ENCODE measurements at regions not wholly inside any gene's neighbourhood (a gene's known extent, or its start where the extent isn't known, plus 50 kb on each side); places are given as distances from the start of the nearest gene placed in this dataset.

DNA sequence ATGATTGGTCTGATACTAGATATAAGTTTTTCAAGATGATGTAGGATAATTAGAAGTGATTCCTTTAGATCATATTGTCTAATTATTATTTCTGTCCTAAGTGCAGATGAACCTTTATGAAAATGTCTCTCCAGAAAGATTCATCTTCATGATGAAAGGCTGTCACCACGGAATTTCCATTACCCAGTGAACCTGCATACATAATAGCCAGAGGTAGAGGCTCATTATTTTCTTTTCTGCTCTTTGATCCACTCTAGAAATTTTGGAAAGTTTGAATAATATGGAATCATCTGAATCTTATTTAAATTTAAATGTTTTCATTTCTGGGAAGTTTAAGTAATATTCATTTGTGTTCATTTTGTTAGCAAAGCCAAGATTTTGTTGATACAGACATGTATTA lies 137.1 kb upstream of the ATP2B1 start:
- Histone ChIP-seq H3K9me3 (ENCODE audit: control insufficient read depth, low read length) (no peaks in the 10 kb centered on the region), H3K36me3 (ENCODE audit: control insufficient read depth, insufficient read depth, low read length) (no peaks in the 10 kb centered on the region), H3K4me3 (ENCODE audit: insufficient read depth, low read depth, low read length) (no peak overlapping the region), H3K27me3 (ENCODE audit: control insufficient read depth, insufficient read depth, low read length, poor library complexity, severe bottlenecking) (no peaks in the 10 kb centered on the region), H3K27ac (ENCODE audit: insufficient read depth, low read depth, low read length, poor library complexity, severe bottlenecking) (no peak overlapping the region), H3K4me1 (ENCODE audit: control insufficient read depth, insufficient read depth, low read length) (no peaks in the 10 kb centered on the region)
- WGBS, 2 experiments, result 85 to 100% methylated on average over 1 of the region's 1 CpG

GRCh38 chr12:89845366-89845765 lies 136.7 kb upstream of the ATP2B1 start:
- 94 to 95% methylated on average over 3 of the region's 3 CpGs for WGBS, 2 experiments
- no peaks in the 10 kb centered on the region for H3K36me3 ChIP-seq (ENCODE audit: control insufficient read depth, insufficient read depth, low read length)
- H3K9me3 ChIP-seq (ENCODE audit: control insufficient read depth, low read length), result no peaks in the 10 kb centered on the region
- no peak overlapping the region for H3K4me3 ChIP-seq (ENCODE audit: insufficient read depth, low read depth, low read length)
- H3K27me3 ChIP-seq (ENCODE audit: control insufficient read depth, insufficient read depth, low read length, poor library complexity, severe bottlenecking), result no peaks in the 10 kb centered on the region
- H3K4me1 ChIP-seq (ENCODE audit: control insufficient read depth, insufficient read depth, low read length), result no peaks in the 10 kb centered on the region
- no peak overlapping the region for H3K27ac ChIP-seq (ENCODE audit: insufficient read depth, low read depth, low read length, poor library complexity, severe bottlenecking)

DNA sequence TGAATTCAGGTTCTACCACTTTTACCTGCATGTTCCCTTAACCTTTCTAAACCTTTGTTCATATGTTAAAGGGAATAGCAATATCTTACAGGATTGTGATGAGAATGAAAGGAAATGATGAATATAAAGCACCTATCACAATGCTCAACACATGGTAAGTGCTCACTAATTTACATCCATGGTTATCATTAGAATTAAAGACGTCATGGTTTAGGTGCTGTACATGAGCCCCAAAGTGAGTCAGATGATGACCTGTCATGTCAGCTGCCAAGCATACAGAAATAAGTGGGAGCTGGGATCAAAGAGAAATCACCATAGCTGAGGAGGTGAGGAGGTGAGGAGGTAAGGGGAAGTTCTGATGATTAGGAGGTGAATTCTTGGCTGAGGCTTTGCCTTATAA lies 135.9 kb upstream of the ATP2B1 start:
- Histone ChIP-seq H3K4me1 (ENCODE audit: control insufficient read depth, insufficient read depth, low read length) (no peaks in the 10 kb centered on the region), H3K4me3 (ENCODE audit: insufficient read depth, low read depth, low read length) (no peak overlapping the region), H3K27ac (ENCODE audit: insufficient read depth, low read depth, low read length, poor library complexity, severe bottlenecking) (no peak overlapping the region), H3K36me3 (ENCODE audit: control insufficient read depth, insufficient read depth, low read length) (no peaks in the 10 kb centered on the region), H3K9me3 (ENCODE audit: control insufficient read depth, low read length) (no peaks in the 10 kb centered on the region), H3K27me3 (ENCODE audit: control insufficient read depth, insufficient read depth, low read length, poor library complexity, severe bottlenecking) (no peaks in the 10 kb centered on the region)
- 89 to 92% methylated on average over 1 of the region's 1 CpG for WGBS, 2 experiments

DNA sequence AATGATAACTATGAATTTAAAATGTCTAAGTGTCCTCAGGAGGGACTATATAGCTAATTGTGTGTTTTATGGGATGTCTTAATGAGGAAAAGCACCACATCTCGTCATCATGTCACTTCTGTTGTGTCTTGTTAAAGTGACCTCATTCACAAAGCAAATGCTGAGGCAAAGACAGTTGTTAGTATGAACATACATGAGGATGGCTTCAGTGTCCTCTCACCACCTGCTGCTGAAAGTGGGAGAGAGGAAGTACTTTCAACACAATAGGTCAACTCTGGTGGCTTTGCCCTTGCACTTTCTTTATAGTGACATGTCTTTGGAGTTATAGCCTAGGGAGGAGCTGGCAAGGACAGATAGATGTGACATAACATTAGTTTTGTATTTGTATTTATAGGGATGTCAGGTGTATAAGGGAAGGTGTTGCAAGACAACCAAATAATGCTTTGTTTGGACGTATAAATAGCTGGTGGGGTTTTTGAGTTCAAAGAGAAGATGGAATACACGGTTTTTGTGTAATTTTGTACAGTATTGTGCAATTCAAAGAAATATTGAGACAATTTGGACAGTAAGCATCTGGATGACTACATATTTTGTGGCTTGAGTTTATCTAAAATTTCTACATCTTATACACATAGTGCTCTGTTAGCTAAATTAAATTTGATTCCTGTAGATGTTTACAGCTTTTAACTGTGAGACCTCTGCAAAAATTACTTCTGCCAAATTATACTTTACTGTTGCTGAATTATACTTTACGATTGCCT lies 131.7 kb upstream of the ATP2B1 start:
- 93 to 96% methylated on average over 3 to 4 of the region's 4 CpGs for WGBS, 2 experiments
- H3K27me3 ChIP-seq (ENCODE audit: control insufficient read depth, insufficient read depth, low read length, poor library complexity, severe bottlenecking), result no peaks in the 10 kb centered on the region

DNA sequence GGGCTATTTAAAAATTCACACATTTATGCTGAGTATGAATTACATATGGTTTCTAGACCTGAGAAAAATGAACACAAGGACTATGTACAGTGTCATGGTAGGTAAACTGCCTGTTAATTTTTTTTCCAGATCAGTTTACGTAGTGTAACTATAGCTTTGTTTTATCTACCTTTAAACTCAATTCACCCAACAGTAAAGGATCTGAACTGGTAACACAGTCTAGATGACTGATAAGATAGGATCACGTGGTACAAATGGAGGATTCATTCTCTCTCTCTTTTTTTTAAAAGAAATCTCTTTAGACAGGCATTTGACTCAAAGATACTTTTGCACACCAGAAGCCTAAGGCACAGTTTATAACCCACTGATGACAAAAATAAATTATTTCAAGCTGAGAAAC lies 130.8 kb upstream of the ATP2B1 start:
- WGBS, 2 experiments, result 91 to 97% methylated on average over 1 to 2 of the region's 2 CpGs
- H3K27me3 ChIP-seq (ENCODE audit: control insufficient read depth, insufficient read depth, low read length, poor library complexity, severe bottlenecking), result no peaks in the 10 kb centered on the region
- no peak overlapping the region for H3K27ac ChIP-seq (ENCODE audit: insufficient read depth, low read depth, low read length, poor library complexity, severe bottlenecking)
- H3K4me1 ChIP-seq (ENCODE audit: control insufficient read depth, insufficient read depth, low read length), result peaks cover 5% of the 10 kb centered on the region
- no peaks in the 10 kb centered on the region for H3K9me3 ChIP-seq (ENCODE audit: control insufficient read depth, low read length)
- no peak overlapping the region for H3K4me3 ChIP-seq (ENCODE audit: insufficient read depth, low read depth, low read length)
- no peaks in the 10 kb centered on the region for H3K36me3 ChIP-seq (ENCODE audit: control insufficient read depth, insufficient read depth, low read length)

More for the DNA sequence above, 131.7 kb upstream of the ATP2B1 start:
- no peak overlapping the region for H3K4me3 ChIP-seq (ENCODE audit: insufficient read depth, low read depth, low read length)
- H3K4me1 ChIP-seq (ENCODE audit: control insufficient read depth, insufficient read depth, low read length), result peaks cover 5% of the 10 kb centered on the region
- no peaks in the 10 kb centered on the region for H3K9me3 ChIP-seq (ENCODE audit: control insufficient read depth, low read length)
- H3K36me3 ChIP-seq (ENCODE audit: control insufficient read depth, insufficient read depth, low read length), result no peaks in the 10 kb centered on the region
- H3K27ac ChIP-seq (ENCODE audit: insufficient read depth, low read depth, low read length, poor library complexity, severe bottlenecking), result no peak overlapping the region

DNA sequence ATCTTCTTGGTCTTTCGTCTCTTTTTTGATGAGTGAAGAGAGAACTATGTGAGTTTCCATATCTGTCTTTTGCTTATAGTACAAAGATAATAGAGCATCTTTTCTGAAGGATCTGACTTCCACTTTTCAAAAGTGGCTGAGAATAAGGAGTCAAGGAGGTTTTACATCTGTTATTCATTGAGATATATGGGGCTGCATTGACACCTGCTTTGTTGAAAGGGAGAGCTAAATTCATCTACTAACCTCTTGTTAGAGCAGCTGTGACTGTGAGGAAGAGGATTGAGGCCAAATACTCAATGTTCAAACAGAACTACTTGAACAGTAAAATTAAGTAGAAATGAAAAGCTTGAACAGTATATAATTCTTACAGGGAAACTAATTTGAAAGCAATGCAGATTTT lies 130.2 kb upstream of the ATP2B1 start:
- H3K9me3 ChIP-seq (ENCODE audit: control insufficient read depth, low read length), result no peaks in the 10 kb centered on the region
- no peaks in the 10 kb centered on the region for H3K36me3 ChIP-seq (ENCODE audit: control insufficient read depth, insufficient read depth, low read length)
- 93% methylated on average over 1 of the region's 1 CpG for WGBS, 2 experiments
- H3K27me3 ChIP-seq (ENCODE audit: control insufficient read depth, insufficient read depth, low read length, poor library complexity, severe bottlenecking), result no peaks in the 10 kb centered on the region
- H3K4me3 ChIP-seq (ENCODE audit: insufficient read depth, low read depth, low read length), result no peak overlapping the region
- no peak overlapping the region for H3K27ac ChIP-seq (ENCODE audit: insufficient read depth, low read depth, low read length, poor library complexity, severe bottlenecking)
- H3K4me1 ChIP-seq (ENCODE audit: control insufficient read depth, insufficient read depth, low read length), result peaks cover 5% of the 10 kb centered on the region

DNA sequence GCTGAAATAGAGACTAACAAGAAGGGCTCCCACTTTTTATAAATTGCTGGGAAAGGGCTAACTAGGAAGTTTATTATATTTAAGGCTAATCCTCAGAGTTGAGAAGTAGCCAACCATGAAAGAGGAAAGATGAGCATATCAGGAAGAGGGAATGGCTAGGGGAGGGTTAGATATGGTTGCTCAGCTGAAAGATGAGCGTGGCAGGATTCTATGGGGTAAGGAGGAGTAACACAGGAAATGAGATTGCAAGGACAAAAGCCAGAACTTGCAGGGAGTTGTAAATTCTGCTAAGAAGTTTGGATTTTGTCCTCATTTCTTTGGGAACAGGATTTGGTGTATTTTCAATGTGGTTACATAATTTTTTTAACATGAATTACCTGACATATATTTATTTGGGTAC lies 127.4 kb upstream of the ATP2B1 start:
- H3K36me3 ChIP-seq (ENCODE audit: control insufficient read depth, insufficient read depth, low read length), result no peaks in the 10 kb centered on the region
- H3K4me3 ChIP-seq (ENCODE audit: insufficient read depth, low read depth, low read length), result no peak overlapping the region
- no peaks in the 10 kb centered on the region for H3K27me3 ChIP-seq (ENCODE audit: control insufficient read depth, insufficient read depth, low read length, poor library complexity, severe bottlenecking)
- no peak overlapping the region for H3K27ac ChIP-seq (ENCODE audit: insufficient read depth, low read depth, low read length, poor library complexity, severe bottlenecking)
- 90 to 91% methylated on average over 1 of the region's 1 CpG for WGBS, 2 experiments
- H3K9me3 ChIP-seq (ENCODE audit: control insufficient read depth, low read length), result no peaks in the 10 kb centered on the region
- peaks cover 5% of the 10 kb centered on the region for H3K4me1 ChIP-seq (ENCODE audit: control insufficient read depth, insufficient read depth, low read length)

DNA sequence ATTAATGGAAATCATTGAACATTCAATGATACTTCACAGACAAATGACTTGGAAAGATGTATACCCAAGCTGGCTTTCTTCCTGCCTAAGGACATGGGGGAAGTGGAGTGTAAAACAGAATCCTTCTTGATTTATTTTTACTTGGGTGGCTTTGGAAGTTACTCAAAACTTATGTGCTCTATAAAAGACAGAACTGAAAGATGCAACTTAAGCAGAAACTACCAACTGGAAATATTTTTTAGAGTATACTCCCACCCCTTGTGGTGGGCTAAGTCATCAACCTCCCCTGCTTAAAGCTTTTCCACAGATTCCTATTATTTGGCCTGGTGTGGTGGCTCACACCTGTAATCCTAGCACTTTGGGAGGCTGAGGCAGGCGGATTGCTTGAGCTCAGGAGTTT lies 126.0 kb upstream of the ATP2B1 start:
- WGBS, 2 experiments, result 89 to 92% methylated on average over 1 of the region's 1 CpG
- H3K27ac ChIP-seq (ENCODE audit: insufficient read depth, low read depth, low read length, poor library complexity, severe bottlenecking), result no peak overlapping the region
- peaks cover 5% of the 10 kb centered on the region for H3K4me1 ChIP-seq (ENCODE audit: control insufficient read depth, insufficient read depth, low read length)
- H3K4me3 ChIP-seq (ENCODE audit: insufficient read depth, low read depth, low read length), result no peak overlapping the region
- no peaks in the 10 kb centered on the region for H3K27me3 ChIP-seq (ENCODE audit: control insufficient read depth, insufficient read depth, low read length, poor library complexity, severe bottlenecking)
- no peaks in the 10 kb centered on the region for H3K36me3 ChIP-seq (ENCODE audit: control insufficient read depth, insufficient read depth, low read length)
- H3K9me3 ChIP-seq (ENCODE audit: control insufficient read depth, low read length), result no peaks in the 10 kb centered on the region

DNA sequence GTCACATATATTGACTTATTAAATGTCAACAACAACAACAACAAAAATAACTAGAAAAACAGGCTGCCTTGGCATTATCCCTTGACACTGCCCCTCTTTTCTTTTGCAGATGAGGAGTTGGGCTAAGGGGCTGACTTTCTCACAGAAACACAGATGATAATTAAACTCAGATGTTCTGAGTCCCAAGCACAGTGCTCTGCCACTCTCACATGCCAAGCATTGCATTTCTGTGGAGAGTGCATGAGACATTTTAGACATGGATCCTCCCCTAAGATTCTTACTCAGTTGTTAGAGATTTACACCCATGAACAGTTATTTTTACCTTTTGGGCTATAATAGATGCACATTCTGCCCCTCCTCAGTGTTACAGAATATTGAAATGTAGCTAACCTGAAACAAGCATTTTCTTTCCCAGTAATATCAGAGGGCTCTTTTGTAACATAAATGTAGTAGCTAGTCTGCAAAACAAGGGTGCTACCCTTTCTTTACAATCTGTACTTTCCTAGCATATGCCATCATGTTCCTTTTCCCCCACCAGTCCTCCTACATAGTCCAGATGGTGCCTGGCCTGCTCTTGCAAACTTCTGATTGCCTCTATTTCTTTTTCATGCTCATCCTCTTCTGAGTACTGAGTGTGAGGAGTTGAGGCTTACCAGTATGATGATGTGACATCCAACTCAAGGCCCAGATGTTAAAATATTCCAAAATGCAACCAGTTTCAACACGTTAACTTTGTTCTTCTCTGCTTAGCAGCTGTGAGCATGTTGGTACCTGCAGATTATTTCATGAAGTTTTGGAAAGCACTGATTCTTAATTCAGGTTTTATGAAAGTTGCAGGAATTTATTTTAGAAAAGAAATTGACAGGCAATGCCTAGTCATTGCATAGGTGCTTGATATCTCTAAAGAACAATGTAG lies 125.0 kb upstream of the ATP2B1 start:
- Histone ChIP-seq H3K9me3 (ENCODE audit: control insufficient read depth, low read length) (no peaks in the 10 kb centered on the region), H3K4me1 (ENCODE audit: control insufficient read depth, insufficient read depth, low read length) (peaks cover 5% of the 10 kb centered on the region), H3K27me3 (ENCODE audit: control insufficient read depth, insufficient read depth, low read length, poor library complexity, severe bottlenecking) (no peaks in the 10 kb centered on the region), H3K4me3 (ENCODE audit: insufficient read depth, low read depth, low read length) (no peak overlapping the region), H3K27ac (ENCODE audit: insufficient read depth, low read depth, low read length, poor library complexity, severe bottlenecking) (no peak overlapping the region), H3K36me3 (ENCODE audit: control insufficient read depth, insufficient read depth, low read length) (no peaks in the 10 kb centered on the region)
- WGBS, 2 experiments, result 94 to 100% methylated on average over 1 of the region's 1 CpG

DNA sequence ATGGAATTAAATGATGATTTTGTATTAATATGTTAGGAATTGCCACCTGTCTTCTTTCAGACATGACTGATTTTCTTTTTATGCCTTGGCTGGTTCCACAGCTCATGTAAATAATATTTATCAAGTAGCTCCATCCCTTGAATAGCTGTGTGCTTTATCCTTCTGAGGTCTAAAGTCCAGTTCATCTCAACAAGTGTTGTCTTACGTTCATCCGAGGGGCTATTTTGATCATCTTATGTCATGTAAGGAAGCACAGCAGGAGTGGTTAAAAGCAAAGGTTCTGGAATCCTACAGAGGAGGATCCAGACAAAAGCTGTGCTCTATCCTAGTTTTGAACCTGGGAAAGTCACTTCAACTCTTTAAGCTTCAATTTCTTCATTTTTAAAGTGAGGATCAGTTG lies 123.7 kb upstream of the ATP2B1 start:
- Histone ChIP-seq H3K27me3 (ENCODE audit: control insufficient read depth, insufficient read depth, low read length, poor library complexity, severe bottlenecking) (no peaks in the 10 kb centered on the region), H3K4me3 (ENCODE audit: insufficient read depth, low read depth, low read length) (no peak overlapping the region), H3K36me3 (ENCODE audit: control insufficient read depth, insufficient read depth, low read length) (no peaks in the 10 kb centered on the region), H3K9me3 (ENCODE audit: control insufficient read depth, low read length) (no peaks in the 10 kb centered on the region), H3K27ac (ENCODE audit: insufficient read depth, low read depth, low read length, poor library complexity, severe bottlenecking) (no peak overlapping the region), H3K4me1 (ENCODE audit: control insufficient read depth, insufficient read depth, low read length) (peaks cover 5% of the 10 kb centered on the region)
- WGBS, 2 experiments, result 62 to 66% methylated on average over 2 of the region's 2 CpGs
